OCI-LY3 (cell line): ENCODE measurements at regions not wholly inside any gene's neighbourhood (a gene's known extent, or its start where the extent isn't known, plus 50 kb on each side); places are given as distances from the start of the nearest gene placed in this dataset.
A peak's percentile ranks its signal among the peaks of the same experiment; 100 is the strongest.

Experiments used
- H2AFZ ChIP-seq: fragments of 200-600, 300-600 bp; shearing (Covaris generic); 2 replicates; pipeline ENCODE4 v1.6.0; 2014; ENCODE audit warnings: antibody characterized with exemption, low read depth, low read length
- H3K27ac ChIP-seq: fragments of 200-600, 300-600 bp; sonication (generic); 2 replicates; pipeline ENCODE4 v1.5.1; 2014; ENCODE audit warnings: mild to moderate bottlenecking, low read length, moderate library complexity, mixed read lengths
- H3K27me3 ChIP-seq: fragments of 200-600, 300-600 bp; sonication (generic); 2 replicates; pipeline ENCODE4 v1.6.1; 2014; ENCODE audit warnings: low read depth, low read length, mixed read lengths
- H3K36me3 ChIP-seq: fragments of 200-600, 300-600 bp; sonication (generic); replicated peaks from 2 replicates; pipeline ENCODE3; 2014; ENCODE audit warnings: low read depth, low read length, mixed read lengths
- H3K4me1 ChIP-seq: fragments of 300-600, 200-600 bp; sonication (generic); 2 replicates; pipeline ENCODE4 v1.6.1; 2014; ENCODE audit warnings: low read length, mixed read lengths
- H3K4me2 ChIP-seq: fragments of 200-600, 300-600 bp; sonication (generic); 2 replicates; pipeline ENCODE4 v1.6.1; 2014; ENCODE audit warnings: low read length, mixed read lengths
- H3K4me3 ChIP-seq: fragments of 300-600, 200-600 bp; sonication (generic); 2 replicates; pipeline ENCODE4 v1.5.1; 2014; ENCODE audit warnings: antibody characterized with exemption, mild to moderate bottlenecking, low read length, moderate library complexity
- H3K79me2 ChIP-seq: fragments of 300-600, 200-600 bp; shearing (Covaris generic); 2 replicates; pipeline ENCODE4 v1.6.1; 2014; ENCODE audit warnings: mild to moderate bottlenecking, low read length, mixed read lengths
- H3K9ac ChIP-seq: fragments of 300-600, 200-600 bp; shearing (Covaris generic); 2 replicates; pipeline ENCODE4 v1.6.0; 2014; ENCODE audit warnings: mild to moderate bottlenecking, low read length, moderate library complexity
- H3K9me3 ChIP-seq: fragments of 200-600, 300-600 bp; shearing (Covaris generic); 2 replicates; pipeline ENCODE4 v1.6.1; 2014; ENCODE audit warnings: low read length, mixed read lengths; ENCODE audit not compliant: insufficient read depth
- H4K20me1 ChIP-seq: fragments of 200-600, 300-600 bp; sonication (generic); 2 replicates; pipeline ENCODE4 v1.6.1; 2016; ENCODE audit warnings: low read length, mixed read lengths; ENCODE audit not compliant: insufficient read depth
- CTCF ChIP-seq: fragments of 200-600, 300-600 bp; sonication (generic); IDR thresholded peaks from 2 replicates; pipeline ENCODE4 v1.5.1; 2014; ENCODE audit warnings: antibody characterized with exemption, low read length, low read depth
- EZH2phosphoT487 ChIP-seq: fragments of 200-600 bp; shearing (Covaris generic); IDR thresholded peaks from 2 replicates; pipeline ENCODE4 v1.6.1; 2018; ENCODE audit warnings: antibody characterized with exemption, mixed run types, low read depth

- no peaks in the 10 kb centered on the region for H4K20me1 ChIP-seq
- no peak for TF ChIP-seq EZH2phosphoT487
- TF ChIP-seq CTCF: no peak
- H3K36me3 ChIP-seq: no peaks in the 10 kb centered on the region
- peak overlapping the region; percentile 7; the same call in 1 of the 2 replicates for H3K4me2 ChIP-seq
- no peak overlapping the region for H3K9ac ChIP-seq
- H3K27me3 ChIP-seq: no peaks in the 10 kb centered on the region
- H2AFZ ChIP-seq: no peak overlapping the region
- H3K4me1 ChIP-seq: peaks cover 8% of the 10 kb centered on the region; the same call in 1 of the 2 replicates
- H3K27ac ChIP-seq: no peak overlapping the region
- H3K4me3 ChIP-seq: no peak overlapping the region
- no peaks in the 10 kb centered on the region for H3K9me3 ChIP-seq
- no peaks in the 10 kb centered on the region for H3K79me2 ChIP-seq
Observed at GRCh38 chr9:118367383-118367782, 663.2 kb downstream of the TLR4 start.

GRCh38 chr9:118384531-118385100 lies 680.4 kb downstream of the TLR4 start:
- Histone ChIP-seq H3K9ac (no peak overlapping the region), H3K27me3 (no peaks in the 10 kb centered on the region), H3K9me3 (no peaks in the 10 kb centered on the region), H3K4me3 (no peak overlapping the region), H2AFZ (no peak overlapping the region), H3K27ac (no peak overlapping the region), H3K79me2 (no peaks in the 10 kb centered on the region), H4K20me1 (no peaks in the 10 kb centered on the region), H3K4me1 (no peaks in the 10 kb centered on the region), H3K36me3 (no peaks in the 10 kb centered on the region), H3K4me2 (no peak overlapping the region)
- no peak for TF ChIP-seq CTCF
- TF ChIP-seq EZH2phosphoT487: no peak

- Histone ChIP-seq H2AFZ (no peak overlapping the region), H3K4me3 (no peak overlapping the region), H3K4me2 (no peak overlapping the region), H3K9me3 (no peaks in the 10 kb centered on the region), H3K27ac (no peak overlapping the region), H4K20me1 (0 out of 2 replicates have a peak, but pooled peaks cover 2% of the 10 kb centered on the region), H3K27me3 (peaks cover 18% of the 10 kb centered on the region), H3K79me2 (no peaks in the 10 kb centered on the region), H3K4me1 (peaks cover 7% of the 10 kb centered on the region), H3K36me3 (no peaks in the 10 kb centered on the region), H3K9ac (no peak overlapping the region)
- TF ChIP-seq EZH2phosphoT487: no peak
- no peak for TF ChIP-seq CTCF
Observed at GRCh38 chr9:118395415-118395814, 691.2 kb downstream of the TLR4 start.

DNA sequence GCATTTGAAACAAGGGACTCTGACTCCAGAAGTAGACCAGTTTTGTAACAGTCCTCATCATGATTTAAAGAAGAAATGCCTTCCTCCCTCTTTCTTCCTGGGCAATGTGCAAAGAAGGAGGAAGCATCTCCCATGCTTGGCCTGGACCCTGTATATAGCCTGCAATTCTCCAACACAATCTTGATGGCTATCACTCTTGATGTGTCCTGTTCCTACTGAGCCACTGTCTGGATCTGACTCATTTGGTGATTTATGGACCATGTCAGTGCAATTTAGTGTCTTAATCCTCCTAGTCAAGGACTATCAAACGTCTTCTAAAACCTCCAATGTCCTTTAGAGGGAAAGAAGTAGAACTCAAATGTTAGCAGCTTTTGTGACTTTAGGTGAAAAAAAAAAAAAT lies 697.3 kb downstream of the TLR4 start:
- Histone ChIP-seq H3K27ac (no peak overlapping the region), H3K9me3 (no peaks in the 10 kb centered on the region), H4K20me1 (no peaks in the 10 kb centered on the region), H3K36me3 (no peaks in the 10 kb centered on the region), H3K4me1 (no peaks in the 10 kb centered on the region), H3K79me2 (no peaks in the 10 kb centered on the region), H2AFZ (no peak overlapping the region), H3K27me3 (peaks cover 8% of the 10 kb centered on the region; the same call in 1 of the 2 replicates), H3K9ac (no peak overlapping the region), H3K4me2 (no peak overlapping the region), H3K4me3 (no peak overlapping the region)
- no peak for TF ChIP-seq CTCF
